HepG2 (cell line): ENCODE measurements at regions not wholly inside any gene's neighbourhood (a gene's known extent, or its start where the extent isn't known, plus 50 kb on each side); places are given as distances from the start of the nearest gene placed in this dataset.

Experiments
- ATAC-seq: fragments of 200-7000 bp; cut with Tn5 transposase; 3 replicates; pipeline ENCODE4 v1.9.1; 2020; ENCODE audit warnings: mild to moderate bottlenecking, moderate library complexity
- BruUV-seq: library from RNA; stranded (reverse); fragments of 400-500 nt; replicated peaks from 2 replicates; lab custom pipeline; 2021; lab: Mats Ljungman, UMichigan
- CTCF ChIA-PET: fragments of 300-600 bp; formaldehyde crosslinking; extraction: SDS; loops from one replicate; lab custom pipeline; 2021; ENCODE audit warnings: low total read pairs, inconsistent platforms, low intra/inter-chr PET ratio; lab: Yijun Ruan, JAX
- POLR2A ChIA-PET: fragments of 350-600 bp; sonication (Branson Sonifier 250); formaldehyde crosslinking; loops from one replicate; lab custom pipeline; 2020; ENCODE audit warnings: antibody characterized with exemption, inconsistent platforms; lab: Yijun Ruan, JAX
- DNase-seq: peaks from one replicate; pipeline ENCODE4 v3.0.0-alpha.2; 2015; ENCODE audit warnings: low spot score
- FAIRE-seq: peaks from 3 replicates; lab custom pipeline; 2011; peaks lifted over from hg19 to GRCh38; lab: Jason Lieb, UNC
- H2AFZ ChIP-seq: one replicate; pipeline ENCODE4 v1.6.1; 2011; ENCODE audit warnings: low read length, inconsistent platforms
- H3K27ac ChIP-seq: fragments of 300-600 bp; 3 replicates; pipeline ENCODE4 v1.8.0; 2011; ENCODE audit warnings: mixed run types, mild to moderate bottlenecking, mixed read lengths, low read length, inconsistent platforms; ENCODE audit not compliant: insufficient read depth; ENCODE audit errors: extremely low read length
- H3K27me3 ChIP-seq, 2 experiments: fragments of 200-600 bp in 1 of 2; 2 replicates in 1 of 2; 3 replicates in 1 of 2; pipeline versions ENCODE4 v1.6.0 to v1.8.0; 2011; ENCODE audit warnings: low read length in 2 of 2, mild to moderate bottlenecking in 2 of 2, moderate library complexity in 2 of 2, inconsistent platforms in 1 of 2; ENCODE audit not compliant: insufficient read depth in 2 of 2, control insufficient read depth in 1 of 2
- H3K36me3 ChIP-seq, 2 experiments: fragments of 200-600 bp in 1 of 2; replicated peaks in 1 of 2; 2 replicates in 1 of 2; 3 replicates in 1 of 2; pipeline versions ENCODE4 v1.5.1 to v1.8.0; 2011; ENCODE audit warnings: low read length in 2 of 2, inconsistent platforms in 1 of 2; ENCODE audit not compliant: insufficient read depth in 2 of 2, control insufficient read depth in 1 of 2
- H3K4me1 ChIP-seq: 2 replicates; pipeline ENCODE4 v1.5.1; 2012; ENCODE audit warnings: low read length, inconsistent platforms; ENCODE audit not compliant: insufficient read depth
- H3K4me2 ChIP-seq: 2 replicates; pipeline ENCODE4 v1.6.0; 2011; ENCODE audit warnings: low read depth, low read length, inconsistent platforms
- H3K4me3 ChIP-seq, 3 experiments: fragments of 200-600 bp in 1 of 3; sonication (generic), shearing (Covaris generic) in 1 of 3; replicated peaks in 1 of 3; 2 replicates each; pipeline ENCODE4 v1.5.1; 2011 to 2016; ENCODE audit warnings: low read length in 3 of 3, inconsistent platforms in 2 of 3, low read depth in 2 of 3, mild to moderate bottlenecking in 2 of 3, control low read depth in 1 of 3, mixed read lengths in 1 of 3; ENCODE audit not compliant: insufficient read depth in 1 of 3
- H3K79me2 ChIP-seq: one replicate; pipeline ENCODE4 v1.6.1; 2011; ENCODE audit warnings: low read length, inconsistent platforms; ENCODE audit not compliant: insufficient read depth
- H3K9ac ChIP-seq: 2 replicates; pipeline ENCODE4 v1.6.0; 2011; ENCODE audit warnings: mild to moderate bottlenecking, low read depth, low read length, inconsistent platforms; ENCODE audit not compliant: insufficient read depth
- H3K9me3 ChIP-seq: 2 replicates; pipeline ENCODE4 v1.5.1; 2012; ENCODE audit warnings: mild to moderate bottlenecking, low read length
- H4K20me1 ChIP-seq: 2 replicates; pipeline ENCODE4 v1.6.0; 2011; ENCODE audit warnings: inconsistent platforms, mild to moderate bottlenecking, low read length, moderate library complexity; ENCODE audit not compliant: insufficient read depth
- ATF7 ChIP-seq, 2 experiments: fragments of 450-650 bp in 1 of 2; sonication (generic) in 1 of 2; formaldehyde crosslinking in 1 of 2; IDR thresholded peaks; 2 replicates each; pipeline versions ENCODE4 v1.4.0 to v1.6.1; 2016 to 2020; ENCODE audit warnings: antibody characterized with exemption in 1 of 2, mild to moderate bottlenecking in 1 of 2, missing genetic modification reagents in 1 of 2
- CCDC6 ChIP-seq: sonication (generic); formaldehyde crosslinking; IDR thresholded peaks from 2 replicates; pipeline ENCODE4 v1.8.1; 2022; ENCODE audit warnings: mild to moderate bottlenecking, missing genetic modification reagents, moderate library complexity
- CEBPG ChIP-seq: IDR thresholded peaks from 2 replicates; pipeline ENCODE4 v1.6.1; 2016
- CREB1 ChIP-seq, 2 experiments: fragments of 450-650 bp in 1 of 2; IDR thresholded peaks; 2 replicates each; pipeline ENCODE4 v1.6.1; 2016 to 2017; ENCODE audit warnings: control low read depth in 1 of 2, mild to moderate bottlenecking in 1 of 2, missing compliant biosample characterization in 1 of 2, missing genetic modification characterization in 1 of 2
- EED ChIP-seq: sonication (generic); formaldehyde crosslinking; IDR thresholded peaks from 2 replicates; pipeline ENCODE4 v1.5.0; 2020; ENCODE audit warnings: mild to moderate bottlenecking, missing genetic modification reagents
- EZH2 ChIP-seq: conservative IDR thresholded peaks from 2 replicates; pipeline ENCODE4 v1.6.1; 2012; ENCODE audit warnings: mild to moderate bottlenecking, low read depth, low read length, moderate library complexity
- GLI4 ChIP-seq: sonication (generic); formaldehyde crosslinking; IDR thresholded peaks from 2 replicates; pipeline ENCODE4 v1.5.1; 2020; ENCODE audit warnings: missing genetic modification reagents, mild to moderate bottlenecking, moderate library complexity, borderline replicate concordance
- MED8 ChIP-seq: sonication (generic); formaldehyde crosslinking; IDR thresholded peaks from 2 replicates; pipeline ENCODE4 v1.8.1; 2023; ENCODE audit warnings: mild to moderate bottlenecking, missing genetic modification reagents; ENCODE audit not compliant: insufficient replicate concordance
- SRSF4 ChIP-seq: fragments of 200-400 bp; formaldehyde crosslinking; IDR thresholded peaks from one replicate; pipeline ENCODE4 v1.6.1; 2018; ENCODE audit warnings: mild to moderate bottlenecking, low read depth, low read length, moderate library complexity; ENCODE audit not compliant: poor library complexity, severe bottlenecking
- ZC3H13 ChIP-seq: sonication (generic); formaldehyde crosslinking; IDR thresholded peaks from 2 replicates; pipeline ENCODE4 v1.8.1; 2023; ENCODE audit warnings: mild to moderate bottlenecking, missing genetic modification reagents, moderate library complexity
- ZMAT5 ChIP-seq: sonication (generic); formaldehyde crosslinking; IDR thresholded peaks from 2 replicates; pipeline ENCODE4 v1.5.0; 2020; ENCODE audit warnings: mild to moderate bottlenecking, low read depth, missing genetic modification reagents, borderline replicate concordance
- ZNF326 ChIP-seq: sonication (generic); formaldehyde crosslinking; IDR thresholded peaks from 2 replicates; pipeline ENCODE4 v1.4.0; 2020; ENCODE audit warnings: missing genetic modification reagents, borderline replicate concordance
- ZNF563 ChIP-seq: sonication (generic); formaldehyde crosslinking; IDR thresholded peaks from 2 replicates; pipeline ENCODE4 v1.8.0; 2022; ENCODE audit warnings: mild to moderate bottlenecking, moderate library complexity, missing genetic modification reagents
- WGBS: methylation state at CpG from one replicate; pipeline ENCODE4 v1.1.6; 2017; ENCODE audit warnings: low lambda C conversion rate; 5-methylcytosine and 5-hydroxymethylcytosine counted together
- in situ Hi-C: cut with HindIII; loops from 2 replicates; pipeline ENCODE4 v1.10.0; 2017; ENCODE audit warnings: low pct_unique_long_range_greater_than_20kb; ENCODE audit not compliant: extremely low pct_ligation_motif_present
- intact Hi-C: fragments of 100-400 bp; cut with micrococcal nuclease; formaldehyde crosslinking; loops from one replicate; pipeline ENCODE4 v1.10.0; 2022; ENCODE audit not compliant: unreplicated experiment

GRCh38 chr11:29119116-29119515 lies 897.7 kb downstream of the KCNA4 start:
- no peak overlapping the region for H3K9ac ChIP-seq
- no peaks in the 10 kb centered on the region for H4K20me1 ChIP-seq
- H3K4me1 ChIP-seq, result no peaks in the 10 kb centered on the region
- no peak overlapping the region for H3K27ac ChIP-seq
- no peaks in the 10 kb centered on the region; the same call in 1 of the 2 replicates for H3K9me3 ChIP-seq
- no TSS peak for BruUV-seq
- POLR2A ChIA-PET, result no interaction called here
- WGBS, result 0% methylated on average over 1 of the region's 1 CpG
- H3K79me2 ChIP-seq, result no peaks in the 10 kb centered on the region
- no peaks in the 10 kb centered on the region for H3K27me3 ChIP-seq
- intact Hi-C loops, result no loop called here
- H2AFZ ChIP-seq, result no peak overlapping the region
- no peak for ATAC-seq
- no peak for TF ChIP-seq ZC3H13 (CRISPR knock-in tag)
- no peak for TF ChIP-seq EED (CRISPR knock-in tag)
- TF ChIP-seq ZNF563 (CRISPR knock-in tag), result no peak
- no peak for TF ChIP-seq GLI4
- TF ChIP-seq MED8 (CRISPR knock-in tag), result no peak
- no peak for TF ChIP-seq CEBPG (CRISPR knock-in tag)
- TF ChIP-seq CCDC6 (CRISPR knock-in tag), result no peak
- TF ChIP-seq EZH2, result no peak
- no peak for TF ChIP-seq SRSF4
- TF ChIP-seq ZMAT5 (CRISPR knock-in tag), result no peak
- no peak for FAIRE-seq
- no peak overlapping the region for H3K4me2 ChIP-seq
- CTCF ChIA-PET, result no interaction called here
- H3K4me3 ChIP-seq, result no peak overlapping the region
- in situ Hi-C loops, result no loop called here
- DNase-seq, result no peak
- H3K36me3 ChIP-seq, result no peaks in the 10 kb centered on the region

- H3K4me2 ChIP-seq, result no peak overlapping the region
- DNase-seq (no peak), ATAC-seq (no peak), FAIRE-seq (no peak)
- peaks cover 19% of the 10 kb centered on the region for H3K9me3 ChIP-seq
- H3K9ac ChIP-seq, result no peak overlapping the region
- no peaks in the 10 kb centered on the region for H4K20me1 ChIP-seq
- 24% methylated on average over 3 of the region's 3 CpGs for WGBS
- intact Hi-C loops, result no loop called here
- ChIA-PET POLR2A (no interaction called here), CTCF (no interaction called here)
- H3K79me2 ChIP-seq, result no peaks in the 10 kb centered on the region
- H3K27me3 ChIP-seq, result no peaks in the 10 kb centered on the region
- H3K27ac ChIP-seq, result no peak overlapping the region
- no peaks in the 10 kb centered on the region for H3K4me1 ChIP-seq
- TF ChIP-seq CREB1 (IDR thresholded peaks at IDR 0.05), result peak; percentile 98
- no peak for TF ChIP-seq CREB1 (CRISPR knock-in tag; IDR thresholded peaks at IDR 0.05)
- TF ChIP-seq ATF7 (IDR thresholded peaks at IDR 0.05), result peak; percentile 98
- TF ChIP-seq ATF7 (CRISPR knock-in tag; IDR thresholded peaks at IDR 0.05), result no peak
- no peak for TF ChIP-seq ZNF326 (CRISPR knock-in tag)
- no peak overlapping the region for H2AFZ ChIP-seq
- no peaks in the 10 kb centered on the region for H3K36me3 ChIP-seq
- no TSS peak for BruUV-seq
- in situ Hi-C loops, result no loop called here
- H3K4me3 ChIP-seq, result no peak overlapping the region
Observed at GRCh38 chr11:29100967-29101366, 915.9 kb downstream of the KCNA4 start.
